ENCODE measurements at regions not wholly inside any gene's neighbourhood (a gene's known extent, or its start where the extent isn't known, plus 50 kb on each side); places are given as distances from the start of the nearest gene placed in this dataset.

DNA sequence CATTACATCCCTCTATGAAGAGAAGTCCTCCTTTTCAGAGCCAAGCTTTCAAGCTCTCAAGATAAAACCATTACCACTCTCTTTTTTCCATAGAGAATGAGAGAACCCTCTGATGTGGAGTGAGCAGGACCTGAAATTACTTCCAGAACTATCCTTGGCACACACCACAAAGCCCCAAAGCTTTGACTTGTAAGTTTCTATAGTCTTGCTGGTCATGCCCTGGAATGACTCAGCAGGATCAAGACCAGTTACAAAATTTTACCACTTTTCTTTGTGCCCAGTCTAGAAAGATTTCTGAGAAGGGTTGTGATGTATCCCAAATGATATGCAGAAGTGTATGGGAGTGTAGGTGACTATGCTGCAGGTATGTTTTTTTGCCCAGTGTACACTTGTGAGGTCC lies 760.6 kb downstream of the TLE1 start:
- no peak for DNase-seq (ENCODE audit: low spot score)

DNA sequence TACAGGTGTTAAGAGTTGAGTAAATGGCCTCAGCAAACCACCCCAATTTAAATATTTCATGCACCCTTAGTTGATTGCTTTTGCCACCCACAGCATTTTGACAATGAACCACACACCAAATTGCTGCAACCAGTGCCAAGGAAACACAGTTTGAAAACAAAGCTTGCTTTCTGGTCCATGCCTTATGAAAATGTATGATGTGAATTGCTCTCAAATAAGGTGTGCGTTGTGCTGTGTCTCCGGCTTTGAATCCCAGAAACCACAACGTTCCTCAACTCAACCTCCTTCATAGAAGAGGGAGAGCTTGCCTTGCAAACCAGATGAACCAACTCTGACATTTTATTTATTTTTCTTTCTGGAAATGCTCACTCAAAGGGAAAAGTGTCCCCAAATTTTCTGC lies 762.7 kb downstream of the TLE1 start:
- DNase-seq (ENCODE audit: low spot score) = peak; percentile 50

DNA sequence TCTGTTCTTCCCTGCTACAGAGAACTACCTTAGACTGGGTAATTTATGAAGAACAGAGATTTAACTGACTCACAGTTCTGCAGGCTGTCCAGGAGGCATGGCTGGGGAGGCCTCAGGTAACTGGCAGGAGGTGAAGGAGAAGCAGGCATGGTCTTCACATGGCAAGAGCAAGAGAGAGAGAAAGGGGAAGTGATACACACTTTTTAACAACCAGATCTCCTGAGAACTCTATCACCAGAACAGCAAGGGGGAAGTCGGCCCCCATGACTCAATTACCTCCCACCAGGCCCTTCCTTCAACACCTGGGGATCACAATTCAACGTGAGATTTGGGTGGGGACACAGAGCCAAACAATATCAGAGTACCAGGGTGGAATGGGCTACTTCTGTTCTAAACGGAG lies 766.8 kb downstream of the TLE1 start:
- DNase-seq (ENCODE audit: low spot score) = no peak

DNA sequence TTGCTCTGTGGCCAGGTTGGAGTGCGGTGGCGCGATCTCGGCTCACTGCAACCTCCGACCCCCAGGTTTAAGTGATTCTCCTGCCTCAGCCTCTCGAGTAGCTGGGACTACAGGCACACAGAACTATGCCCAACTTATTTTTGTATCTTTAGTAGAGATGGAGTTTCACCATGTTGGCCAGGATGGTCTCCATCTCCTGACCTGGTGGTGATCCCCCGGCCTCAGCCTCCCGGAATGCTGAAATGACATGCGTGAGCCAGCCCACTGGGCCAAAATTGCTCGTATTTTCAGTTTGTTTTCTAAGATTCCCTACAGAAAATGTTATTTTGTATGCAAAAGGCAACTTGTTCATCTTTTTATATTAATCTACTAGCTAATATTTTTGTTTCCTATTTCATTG lies 782.6 kb downstream of the TLE1 start:
- no peak for DNase-seq (ENCODE audit: low spot score)

DNA sequence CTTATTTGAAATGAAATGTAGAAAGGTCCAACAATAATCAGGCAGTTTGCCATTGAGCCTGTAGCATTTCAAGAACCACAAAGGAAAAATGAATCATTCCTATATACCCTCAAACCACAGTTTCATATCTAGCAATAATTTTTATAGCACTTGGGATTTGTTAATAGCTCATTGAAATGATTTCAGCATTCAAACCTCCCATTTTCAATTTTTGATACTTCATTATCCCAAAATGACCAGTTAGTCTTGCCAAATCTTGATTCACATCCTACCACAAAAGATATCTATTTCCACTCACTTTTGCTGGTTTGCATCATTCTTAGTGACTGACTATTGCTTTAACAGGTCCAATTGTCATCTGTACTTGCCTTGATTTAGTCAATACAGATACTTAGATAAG lies 790.1 kb downstream of the TLE1 start:
- no peak for DNase-seq (ENCODE audit: low spot score)

DNA sequence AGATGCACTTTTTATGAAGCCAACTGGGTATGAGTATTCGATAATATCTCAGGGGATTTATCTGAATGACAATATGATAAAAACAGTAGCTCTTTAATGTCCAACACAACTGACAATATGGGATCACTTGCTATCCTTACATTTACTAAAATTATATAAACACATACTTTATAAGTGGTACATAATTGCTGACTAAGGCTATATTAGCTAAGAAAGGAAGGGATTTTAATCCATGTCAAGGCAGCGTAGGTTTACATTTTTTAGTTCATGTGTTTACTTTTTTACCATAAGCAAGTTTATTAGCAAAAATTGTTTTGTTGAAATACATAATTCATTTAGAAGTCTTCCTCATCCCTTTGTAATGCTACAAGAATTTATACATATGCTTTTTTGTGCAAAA lies 796.2 kb downstream of the TLE1 start:
- DNase-seq (ENCODE audit: low spot score) = no peak

DNA sequence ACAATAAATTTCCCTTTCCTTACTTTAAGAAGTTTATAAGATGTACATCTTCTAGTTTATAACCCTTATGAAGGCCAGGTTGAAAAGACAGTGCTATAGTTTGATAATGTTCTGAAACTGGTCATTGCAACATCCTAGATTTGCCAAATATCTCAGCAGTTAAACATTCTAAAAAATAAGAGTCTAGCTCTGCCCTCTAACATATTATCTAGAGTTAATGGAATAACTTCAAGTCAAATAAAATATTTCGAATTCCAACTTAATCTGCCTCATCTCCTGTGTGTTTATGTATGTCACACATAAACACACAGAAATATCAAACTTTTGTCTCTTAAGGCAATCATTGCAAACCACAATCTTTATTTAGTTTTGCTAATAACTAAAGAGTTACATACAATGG lies 796.6 kb downstream of the TLE1 start:
- no peak for DNase-seq (ENCODE audit: low spot score)

DNA sequence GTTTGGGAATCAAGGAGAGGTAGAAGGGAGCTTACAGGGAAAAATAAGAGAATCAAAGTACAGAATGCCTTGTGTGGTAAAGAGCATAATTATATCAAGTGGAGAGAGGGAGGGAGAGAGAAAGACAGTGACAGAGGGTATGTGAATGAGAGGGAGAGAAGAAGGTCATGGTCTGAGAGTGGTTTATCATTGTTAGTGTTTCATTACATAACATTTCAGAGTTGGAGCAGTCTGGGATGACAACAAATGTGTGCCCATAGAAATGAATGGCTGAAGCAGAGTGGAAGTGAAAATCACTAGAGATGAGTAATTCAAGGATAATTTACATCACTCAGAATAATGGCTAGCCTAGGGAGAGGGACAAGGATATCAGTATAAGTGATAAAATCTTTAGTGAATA lies 799.2 kb downstream of the TLE1 start:
- no peak for DNase-seq (ENCODE audit: low spot score)

DNA sequence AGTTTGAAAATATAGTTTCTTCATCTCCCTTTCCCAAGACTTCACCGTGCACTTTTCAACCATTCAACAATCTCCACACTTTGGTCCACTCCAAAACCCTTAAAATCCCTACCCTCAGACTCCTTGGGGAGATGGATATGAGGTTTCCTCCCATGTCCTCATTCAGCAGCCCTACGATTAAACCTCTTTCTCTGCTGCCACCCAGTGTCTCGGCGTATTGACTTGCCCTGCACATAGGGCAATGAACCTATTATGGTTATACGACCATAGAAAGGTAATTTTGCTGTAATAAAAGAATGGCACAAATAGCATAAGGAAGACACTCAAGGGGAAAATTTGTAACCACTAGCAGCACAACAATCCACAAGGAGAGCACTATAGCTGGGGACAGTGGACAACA lies 803.5 kb downstream of the TLE1 start:
- DNase-seq (ENCODE audit: low spot score) = peak; percentile 59

DNA sequence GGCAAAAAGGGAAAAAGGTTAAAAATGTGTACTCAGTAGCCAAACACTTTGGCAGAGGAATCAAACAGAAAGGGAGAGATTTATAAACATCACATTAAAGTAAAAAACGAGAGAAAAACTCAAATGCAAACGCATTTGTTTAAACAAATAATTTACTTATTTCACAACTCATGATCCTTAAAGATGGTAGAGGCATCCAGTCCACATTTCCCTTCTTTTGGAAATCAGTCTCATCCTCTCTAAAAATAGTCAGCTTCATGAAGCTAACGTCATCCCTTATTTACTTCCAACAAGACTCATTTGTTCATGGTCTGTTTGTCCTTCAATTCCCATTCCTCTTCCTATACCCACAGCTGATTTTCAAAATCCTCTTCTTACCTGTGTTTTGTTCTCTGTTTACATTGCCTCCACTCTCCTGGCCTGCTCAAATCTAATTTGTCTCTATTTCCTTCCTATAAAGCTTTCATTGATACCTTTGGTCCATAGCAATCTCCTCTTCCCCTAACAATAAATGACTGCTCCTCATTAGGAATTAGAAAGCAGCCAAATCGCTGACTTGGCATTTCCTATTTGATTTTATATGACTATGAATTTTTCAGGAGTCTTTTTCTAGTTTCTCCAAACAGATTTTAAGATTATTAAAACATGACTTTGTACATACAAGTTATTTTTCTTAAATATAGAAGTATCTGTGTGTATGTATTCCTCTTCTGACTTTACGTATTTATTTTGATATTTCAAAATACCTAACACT lies 805.3 kb downstream of the TLE1 start:
- DNase-seq (ENCODE audit: low spot score) = no peak

DNA sequence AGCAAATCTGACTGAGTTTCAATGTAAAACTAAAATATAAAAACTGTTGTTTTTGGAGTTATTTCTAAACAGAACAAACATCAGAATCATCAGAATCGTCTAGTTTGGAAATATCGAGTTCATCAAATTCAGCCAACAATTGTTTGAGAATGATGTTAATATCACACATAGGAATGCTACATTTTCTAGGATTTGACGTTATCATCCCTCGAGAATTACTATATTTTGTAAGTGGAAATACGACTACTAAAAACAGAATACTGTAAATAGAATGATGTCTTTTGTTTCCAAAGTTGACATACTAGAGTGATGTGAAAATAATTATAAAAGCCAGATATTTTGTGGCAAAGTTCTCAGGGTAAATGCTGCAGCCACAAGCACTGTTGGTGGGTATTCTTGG lies 805.9 kb downstream of the TLE1 start:
- no peak for DNase-seq (ENCODE audit: low spot score)

DNA sequence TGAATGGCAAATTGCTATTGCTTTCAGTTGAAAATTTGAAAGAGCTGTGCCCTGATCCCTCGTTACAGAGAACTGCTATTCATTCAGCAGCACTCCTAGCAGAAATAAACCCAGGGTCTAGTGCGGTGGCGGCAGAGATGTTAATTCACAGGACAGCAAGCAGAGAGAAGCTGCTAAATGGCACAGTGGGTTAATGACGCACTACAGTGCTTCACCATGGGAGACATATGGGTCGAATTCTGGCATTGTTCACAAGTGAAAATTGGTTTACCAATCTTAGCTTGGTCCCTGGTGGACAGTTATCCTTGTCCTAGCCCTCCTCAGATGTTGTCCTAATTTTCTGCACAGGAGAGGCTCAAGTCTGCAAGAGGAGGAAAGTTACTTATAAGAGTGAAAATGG lies 807.4 kb downstream of the TLE1 start:
- DNase-seq (ENCODE audit: low spot score) = no peak

DNA sequence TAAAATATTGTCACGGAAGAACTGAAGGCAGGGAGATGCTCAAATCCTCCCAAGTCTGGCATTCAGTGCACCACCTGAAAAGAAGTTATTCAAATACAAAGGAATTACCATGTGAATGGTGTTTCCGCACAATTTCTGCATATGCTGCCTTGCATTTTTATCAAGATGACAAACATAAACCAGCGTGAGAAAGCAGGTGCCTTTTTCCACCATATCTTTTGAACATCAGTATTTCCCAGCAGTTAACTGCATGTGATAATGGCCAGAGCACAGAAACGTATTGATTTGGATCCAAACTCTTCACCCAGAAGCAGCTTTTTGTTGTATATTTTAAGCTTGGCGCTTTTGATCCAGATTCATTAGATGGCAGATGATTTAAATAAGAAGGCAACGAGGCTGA lies 808.0 kb downstream of the TLE1 start:
- DNase-seq (ENCODE audit: low spot score) = no peak

DNA sequence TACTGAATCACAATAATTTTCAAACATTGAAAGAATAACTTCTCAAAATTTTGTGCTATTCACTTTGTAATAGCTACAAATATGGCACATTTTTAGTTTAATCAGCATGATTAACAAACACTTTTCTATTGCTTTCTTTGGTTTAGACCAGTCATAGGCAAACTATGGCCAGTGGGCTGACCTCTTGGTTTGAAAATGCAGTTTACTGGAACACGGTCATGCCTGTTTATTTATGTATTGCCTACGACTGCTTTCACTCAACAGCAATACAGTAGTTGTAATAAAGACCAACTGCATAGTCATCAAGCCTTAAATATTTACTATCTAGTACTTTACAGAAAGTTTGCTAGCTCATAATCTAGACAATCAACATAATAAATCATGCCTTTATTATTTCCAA lies 810.8 kb downstream of the TLE1 start:
- no peak for DNase-seq (ENCODE audit: low spot score)

DNA sequence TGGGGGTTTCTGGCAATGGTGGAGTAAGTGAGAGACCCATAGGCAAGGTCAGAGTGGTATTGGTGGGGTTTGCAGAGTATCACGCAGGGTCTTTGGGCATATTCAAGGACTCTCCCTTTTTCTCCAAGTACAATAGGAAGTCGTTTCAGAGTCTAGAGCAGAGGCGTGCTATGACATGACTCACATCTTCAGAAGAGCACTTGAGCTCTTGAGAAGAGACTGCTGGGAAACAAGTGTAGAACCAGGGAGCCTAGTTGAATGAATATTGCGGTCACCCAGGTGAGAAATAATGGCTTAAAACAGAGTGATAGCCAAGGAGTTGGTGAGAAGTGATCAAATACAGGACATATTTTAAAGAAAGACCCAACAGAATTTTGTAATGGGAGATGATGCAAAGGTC lies 813.4 kb downstream of the TLE1 start:
- no peak for DNase-seq (ENCODE audit: low spot score)

DNA sequence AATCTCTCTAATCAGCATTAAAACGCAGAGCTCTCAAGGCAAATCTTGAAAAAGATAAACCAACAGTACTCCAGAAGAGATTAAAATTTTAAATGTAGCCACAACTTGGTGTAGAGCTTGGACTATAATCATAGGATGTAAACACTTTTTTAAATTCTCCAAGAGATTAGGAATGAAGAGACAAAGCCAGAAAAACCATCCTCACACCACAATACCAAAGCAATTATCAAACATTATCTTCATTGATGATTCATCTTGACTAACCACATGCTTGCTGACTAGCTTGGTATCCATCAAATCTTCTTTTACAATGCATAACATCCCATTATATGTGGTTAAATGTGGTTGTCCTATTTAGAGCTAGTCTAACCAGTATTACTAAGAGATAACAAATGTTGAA lies 815.1 kb downstream of the TLE1 start:
- no peak for DNase-seq (ENCODE audit: low spot score)

DNA sequence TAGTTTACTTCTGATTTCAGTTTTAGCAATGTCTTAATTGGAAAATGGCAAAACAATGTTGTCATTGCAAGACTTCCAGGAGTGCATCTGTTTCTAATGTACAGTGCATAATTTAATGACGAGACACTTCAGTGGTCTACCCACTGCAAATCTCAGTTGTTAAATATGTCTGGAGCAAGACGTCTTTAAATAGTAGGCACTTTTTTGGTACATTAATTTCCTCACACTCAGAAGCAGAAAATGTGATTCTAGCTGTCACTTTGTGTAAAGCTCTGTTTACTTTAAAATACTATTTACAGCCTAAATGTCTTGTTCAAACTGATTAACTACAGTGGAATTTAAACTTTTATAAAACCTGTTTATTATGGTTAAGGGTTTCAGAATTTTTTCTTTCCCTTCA lies 815.5 kb downstream of the TLE1 start:
- no peak for DNase-seq (ENCODE audit: low spot score)

DNA sequence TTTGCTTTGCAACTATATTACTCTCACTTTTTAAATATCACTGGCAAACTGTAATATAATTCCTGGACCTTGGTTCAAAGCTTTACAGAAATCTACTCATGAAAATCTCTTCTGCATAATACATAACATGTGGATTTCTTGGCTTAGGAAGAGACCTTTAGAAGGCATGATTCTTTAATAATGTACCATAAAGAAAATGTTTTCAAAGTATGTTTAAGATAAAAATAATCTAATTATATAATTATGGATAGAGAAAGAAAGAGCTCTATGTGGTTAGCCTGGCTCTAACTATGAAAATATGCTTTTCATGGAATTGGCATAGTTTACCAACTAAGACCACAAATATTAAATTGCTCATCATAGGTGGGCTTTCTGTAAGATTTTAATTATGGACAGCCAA lies 817.8 kb downstream of the TLE1 start:
- DNase-seq (ENCODE audit: low spot score) = no peak

DNA sequence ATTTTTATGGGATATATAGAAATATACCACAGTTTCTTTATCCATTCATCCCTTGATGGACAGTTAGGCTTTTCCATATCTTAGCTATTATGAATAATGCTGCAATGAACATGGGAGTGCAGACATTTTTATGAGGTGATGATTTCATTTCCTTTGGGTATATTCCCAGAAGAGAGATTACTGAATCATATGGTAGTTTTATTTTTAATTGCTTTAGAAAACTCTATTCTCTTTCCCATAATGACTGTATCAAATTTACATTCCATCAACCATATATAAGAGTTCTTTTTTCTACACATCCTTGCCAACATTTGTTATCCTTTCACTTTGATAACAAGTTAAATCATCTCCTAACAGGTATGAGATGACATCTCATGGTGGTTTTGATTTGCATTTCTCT lies 821.6 kb downstream of the TLE1 start:
- no peak for DNase-seq (ENCODE audit: low spot score)

DNA sequence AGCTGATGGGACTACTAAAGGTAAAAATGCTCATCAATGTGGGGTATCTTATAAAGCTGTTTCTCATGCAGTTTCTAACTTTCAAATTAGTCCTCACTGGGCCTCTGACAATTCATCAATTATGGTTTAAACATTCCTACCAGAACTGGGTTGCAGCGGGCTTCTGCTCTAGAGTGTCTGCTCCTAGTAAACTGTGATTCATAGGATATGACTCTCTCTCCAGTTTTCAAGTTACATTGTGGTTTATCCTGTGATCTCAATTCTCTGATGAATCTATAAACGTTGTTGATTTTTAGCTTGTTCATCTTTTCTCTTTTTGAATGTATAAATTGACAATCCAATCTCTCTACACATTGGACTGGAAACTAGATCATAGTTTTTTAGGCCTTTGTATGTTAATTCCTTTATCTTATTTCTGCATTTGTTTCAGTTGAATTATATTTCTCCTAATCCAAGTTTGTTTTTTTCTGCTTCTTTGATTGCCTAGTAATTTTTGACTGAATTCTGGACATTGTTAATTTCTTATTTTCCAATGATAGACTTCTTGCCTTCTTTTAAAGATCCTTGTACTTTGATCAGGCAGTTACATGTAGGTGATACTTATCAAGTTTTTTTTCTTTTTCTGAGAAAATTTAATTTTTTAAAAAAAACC lies 822.6 kb downstream of the TLE1 start:
- DNase-seq (ENCODE audit: low spot score) = no peak

DNA sequence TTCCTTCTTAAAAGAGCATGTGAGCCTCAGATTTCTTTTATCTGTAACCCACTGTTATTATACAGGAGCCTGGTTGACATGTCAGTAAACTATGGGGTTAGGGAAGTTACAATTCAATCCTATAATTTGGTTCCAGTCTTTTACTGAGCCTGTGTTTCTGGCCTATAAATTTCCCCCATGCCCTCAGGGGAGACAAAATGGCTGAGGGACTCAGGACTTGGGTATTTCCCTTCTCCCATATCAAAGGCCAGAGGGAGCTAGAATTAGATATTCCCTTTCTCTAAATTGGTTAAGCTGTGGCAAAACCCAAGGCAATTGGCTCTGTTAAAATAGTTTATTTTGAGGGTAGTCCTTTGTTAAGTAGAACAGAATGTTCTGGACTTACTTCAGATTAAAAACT lies 823.2 kb downstream of the TLE1 start:
- DNase-seq (ENCODE audit: low spot score) = no peak

DNA sequence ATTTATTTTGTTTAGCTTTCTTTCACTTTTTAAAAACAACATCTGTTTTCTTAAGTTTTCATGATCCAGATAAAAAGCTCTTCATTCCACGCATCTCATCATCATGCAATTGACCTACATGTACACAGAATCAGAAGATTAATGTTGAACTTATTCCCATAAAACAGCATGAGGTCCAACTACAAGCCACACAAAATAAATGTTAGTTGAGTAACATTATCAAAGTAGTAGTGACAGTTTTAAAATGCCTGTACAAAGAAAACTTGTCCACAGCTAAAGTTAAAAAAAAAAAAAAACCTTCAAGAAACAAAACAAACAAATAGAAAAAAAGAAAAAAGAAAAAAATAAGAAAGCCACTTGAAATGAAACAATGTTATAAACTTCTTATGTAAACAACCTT lies 846.3 kb downstream of the TLE1 start:
- DNase-seq (ENCODE audit: low spot score) = no peak

DNA sequence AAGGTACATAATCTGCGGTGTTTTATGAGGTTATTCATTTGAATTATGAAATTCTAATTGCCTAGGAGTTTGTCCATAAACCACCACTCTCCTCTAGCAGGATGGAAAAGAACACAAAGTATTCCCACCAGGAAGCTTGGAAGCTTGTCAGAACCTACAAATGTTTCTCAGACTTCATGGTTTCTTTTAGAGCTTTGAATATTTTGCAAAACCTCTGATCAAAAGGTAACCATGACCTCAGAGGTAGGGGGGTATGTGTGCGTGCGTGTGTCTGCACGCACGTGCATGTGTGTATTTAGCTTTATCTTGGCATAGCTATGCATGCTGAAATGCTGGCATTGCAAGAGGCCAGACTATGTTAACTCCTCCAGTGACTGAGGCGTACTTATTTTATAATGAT lies 847.0 kb downstream of the TLE1 start:
- peak; percentile 5 for DNase-seq (ENCODE audit: low spot score)

DNA sequence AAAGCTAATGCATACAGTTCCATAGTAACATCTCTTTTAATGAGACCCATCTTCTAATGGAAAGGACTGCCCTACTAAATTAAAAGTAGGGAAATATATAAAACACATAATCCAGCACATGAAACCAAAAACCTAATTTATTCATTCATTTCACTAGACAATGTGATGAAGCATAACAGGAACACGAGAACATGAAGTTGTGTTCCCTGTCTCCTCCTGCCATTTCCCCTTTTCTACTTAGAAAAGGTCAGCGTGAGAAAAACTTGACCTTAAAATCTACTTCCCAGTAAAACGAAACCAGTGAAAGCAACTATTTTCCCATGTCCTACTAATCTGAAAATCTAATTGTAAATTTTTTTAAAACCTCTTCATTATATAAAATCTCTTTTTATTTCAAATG lies 847.5 kb downstream of the TLE1 start:
- no peak for DNase-seq (ENCODE audit: low spot score)

All from Ammon's horn (tissue), 1 donor.